IMR-90 (cell line): ENCODE measurements at regions not wholly inside any gene's neighbourhood (a gene's known extent, or its start where the extent isn't known, plus 50 kb on each side); places are given as distances from the start of the nearest gene placed in this dataset.

Source experiments
- CEBPB ChIP-seq: IDR thresholded peaks from 2 replicates; pipeline ENCODE4 v1.6.1; 2012; ENCODE audit warnings: low read depth, low read length, improper control_type of control experiment
- CHD1 ChIP-seq: IDR thresholded peaks from 2 replicates; pipeline ENCODE4 v1.6.1; 2012; ENCODE audit warnings: low read depth, low read length, improper control_type of control experiment
- CTCF ChIP-seq: conservative IDR thresholded peaks from 2 replicates; pipeline ENCODE4 v1.5.1; 2012; ENCODE audit warnings: mild to moderate bottlenecking, low read depth, low read length, improper control_type of control experiment
- ELK1 ChIP-seq: fragments of 150-350 bp; IDR thresholded peaks from 2 replicates; pipeline ENCODE4 v1.6.1; 2016; ENCODE audit warnings: low read depth, mild to moderate bottlenecking, low read length, moderate library complexity, borderline replicate concordance
- POLR2A ChIP-seq: IDR thresholded peaks from 2 replicates; pipeline ENCODE4 v1.6.1; 2012; ENCODE audit warnings: mild to moderate bottlenecking, low read depth, low read length
- RAD21 ChIP-seq: IDR thresholded peaks from 2 replicates; pipeline ENCODE4 v1.6.1; 2012; ENCODE audit warnings: low read length, improper control_type of control experiment
- SMC3 ChIP-seq: fragments of 150-350 bp; IDR thresholded peaks from 2 replicates; pipeline ENCODE4 v1.6.1; 2016; ENCODE audit warnings: low read depth, mild to moderate bottlenecking, antibody characterized with exemption, low read length, moderate library complexity
- USF2 ChIP-seq: fragments of 150-350 bp; IDR thresholded peaks from 2 replicates; pipeline ENCODE4 v1.6.1; 2017; ENCODE audit warnings: mild to moderate bottlenecking, antibody characterized with exemption, low read length, low read depth

- TF ChIP-seq CTCF (no peak), SMC3 (no peak), POLR2A (no peak), CEBPB (no peak), RAD21 (no peak), ELK1 (no peak), USF2 (no peak), CHD1 (no peak)
These were observed 503.2 kb downstream of the TMEM114 start for GRCh38 chr16:8087146-8087545.
